Ammon's horn (tissue), 1 donor: ENCODE measurements at regions not wholly inside any gene's neighbourhood (a gene's known extent, or its start where the extent isn't known, plus 50 kb on each side); places are given as distances from the start of the nearest gene placed in this dataset.
A peak's percentile ranks its signal among the peaks of the same experiment; 100 is the strongest.

Source experiments
- DNase-seq: peaks from one replicate; pipeline ENCODE4 v3.0.0-alpha.2; 2016; ENCODE audit warnings: low spot score

- DNase-seq: no peak
Observed at GRCh38 chr17:54007855-54008254, 185.1 kb downstream of the KIF2B start.

- DNase-seq: no peak
Observed at GRCh38 chr17:54009502-54009901, 186.8 kb downstream of the KIF2B start.

GRCh38 chr17:54013072-54013471 is 190.3 kb downstream of the KIF2B start:
- DNase-seq: peak; percentile 16

- no peak for DNase-seq
Observed at GRCh38 chr17:54015734-54016133, 193.0 kb downstream of the KIF2B start.

GRCh38 chr17:54021418-54021817 is 198.7 kb downstream of the KIF2B start:
- no peak for DNase-seq

GRCh38 chr17:54028986-54029580 is 206.4 kb downstream of the KIF2B start:
- DNase-seq: no peak

- DNase-seq: no peak
Observed at GRCh38 chr17:54029986-54030385, 207.3 kb downstream of the KIF2B start.

- no peak for DNase-seq
Observed at GRCh38 chr17:54046570-54046969, 223.8 kb downstream of the KIF2B start.

GRCh38 chr17:54063639-54064038 is 240.9 kb downstream of the KIF2B start:
- DNase-seq: no peak

- DNase-seq: no peak
Observed at GRCh38 chr17:54085020-54085419, 262.3 kb downstream of the KIF2B start.

- no peak for DNase-seq
Observed at GRCh38 chr17:54085934-54086333, 263.2 kb downstream of the KIF2B start.

GRCh38 chr17:54096216-54096615 is 273.5 kb downstream of the KIF2B start:
- no peak for DNase-seq

GRCh38 chr17:54099221-54099620 is 276.5 kb downstream of the KIF2B start:
- DNase-seq: peak; percentile 21

- no peak for DNase-seq
Observed at GRCh38 chr17:54102246-54102645, 279.5 kb downstream of the KIF2B start.

- peak; percentile 3 for DNase-seq
Observed at GRCh38 chr17:54111576-54111975, 288.8 kb downstream of the KIF2B start.

GRCh38 chr17:54117452-54117851 is 294.7 kb downstream of the KIF2B start:
- no peak for DNase-seq

GRCh38 chr17:54124456-54124855 is 301.7 kb downstream of the KIF2B start:
- no peak for DNase-seq

- no peak for DNase-seq
Observed at GRCh38 chr17:54153423-54153822, 330.7 kb downstream of the KIF2B start.

GRCh38 chr17:54157542-54157941 is 334.8 kb downstream of the KIF2B start:
- no peak for DNase-seq

- peak; percentile 55 for DNase-seq
Observed at GRCh38 chr17:54172096-54172984, 349.6 kb downstream of the KIF2B start.

GRCh38 chr17:54172985-54173316 is 350.2 kb downstream of the KIF2B start:
- no peak for DNase-seq

GRCh38 chr17:54177606-54178308 is 355.0 kb downstream of the KIF2B start:
- no peak for DNase-seq

GRCh38 chr17:54180950-54181349 is 358.2 kb downstream of the KIF2B start:
- DNase-seq: no peak
